ENCODE measurements at regions not wholly inside any gene's neighbourhood (a gene's known extent, or its start where the extent isn't known, plus 50 kb on each side); places are given as distances from the start of the nearest gene placed in this dataset.
"Not testable (repeated sequence)": the region's sequence is repeated elsewhere in the genome, so short reads cannot be mapped to it uniquely, and the experiment has no call there.

DNA sequence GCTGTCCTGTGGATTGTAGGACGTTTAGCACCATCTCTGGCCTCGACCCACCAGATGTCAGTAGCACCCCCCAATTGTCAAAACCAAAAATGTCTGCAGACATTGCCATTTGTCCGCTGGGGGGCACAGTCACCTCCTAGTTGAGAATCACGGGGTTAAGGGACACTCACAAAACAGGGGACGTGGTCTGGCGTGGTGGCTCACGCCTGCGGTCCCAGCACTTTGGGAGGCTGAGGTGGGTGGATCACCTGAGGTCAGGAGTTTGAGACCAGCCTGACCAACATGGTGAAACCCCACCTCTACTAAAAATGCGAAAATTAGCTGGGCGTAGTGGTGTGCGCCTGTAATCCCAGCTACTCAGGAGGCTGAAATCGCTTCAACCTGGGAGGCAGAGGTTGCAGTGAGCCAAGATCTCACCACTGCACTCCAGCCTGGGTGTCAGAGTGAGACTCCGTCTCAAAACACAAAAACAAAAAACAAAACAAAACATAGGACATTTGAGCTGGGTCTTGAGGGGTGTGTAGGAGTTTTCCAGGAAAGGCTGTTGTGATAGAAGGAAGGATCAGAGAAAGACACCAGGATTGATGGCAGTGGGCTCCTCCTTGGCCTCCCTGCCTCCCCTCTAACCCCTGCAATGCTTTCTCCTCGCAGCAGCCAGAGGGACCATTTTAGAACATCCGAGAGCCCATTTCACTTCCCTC lies 171.8 kb upstream of the GSE1 start:
- DNase-seq (ENCODE audit: low read depth in 3 of 3): no peak

DNA sequence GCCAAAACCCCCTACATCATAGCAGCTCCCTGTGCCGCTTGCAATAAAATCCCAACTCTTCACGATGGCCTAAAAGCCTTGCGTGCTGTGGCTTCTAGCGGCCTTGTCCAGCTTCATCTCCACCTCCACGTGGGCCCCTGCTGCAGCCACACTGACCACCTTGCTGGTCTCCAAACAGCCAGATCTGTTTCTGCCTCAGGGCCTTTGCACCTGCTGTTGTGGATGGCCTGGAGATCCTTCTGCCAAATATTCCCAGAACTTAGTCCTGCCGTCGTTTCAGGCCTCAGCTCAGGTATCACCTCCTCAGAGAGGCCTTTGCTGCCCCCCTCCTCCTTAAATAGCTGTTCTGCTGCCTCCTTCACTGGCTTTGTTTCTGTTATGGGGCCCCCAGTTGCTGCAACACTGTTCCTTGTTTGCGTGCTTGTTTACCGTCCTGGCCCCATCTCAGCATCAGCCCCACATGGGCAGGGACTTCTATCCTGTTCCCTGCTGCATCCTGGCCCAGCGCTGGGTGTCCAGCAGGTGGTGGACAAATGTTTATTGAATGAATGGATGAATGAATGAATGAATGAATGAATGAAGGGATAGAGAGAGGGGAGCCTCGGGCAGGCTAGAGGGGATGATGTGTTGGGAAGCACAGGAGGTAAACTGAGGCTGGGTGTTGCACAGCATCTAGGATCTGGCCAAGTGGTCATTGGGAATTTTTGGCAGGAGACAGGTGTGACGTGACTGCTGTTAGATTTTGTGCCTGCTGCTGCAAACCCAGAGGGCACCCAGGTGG lies 171.0 kb upstream of the GSE1 start:
- no peak for DNase-seq (ENCODE audit: low read depth in 3 of 3)

- no peak for DNase-seq (ENCODE audit: low read depth in 3 of 3)
Observed at GRCh38 chr16:85443116-85443515, 170.0 kb upstream of the GSE1 start.

DNA sequence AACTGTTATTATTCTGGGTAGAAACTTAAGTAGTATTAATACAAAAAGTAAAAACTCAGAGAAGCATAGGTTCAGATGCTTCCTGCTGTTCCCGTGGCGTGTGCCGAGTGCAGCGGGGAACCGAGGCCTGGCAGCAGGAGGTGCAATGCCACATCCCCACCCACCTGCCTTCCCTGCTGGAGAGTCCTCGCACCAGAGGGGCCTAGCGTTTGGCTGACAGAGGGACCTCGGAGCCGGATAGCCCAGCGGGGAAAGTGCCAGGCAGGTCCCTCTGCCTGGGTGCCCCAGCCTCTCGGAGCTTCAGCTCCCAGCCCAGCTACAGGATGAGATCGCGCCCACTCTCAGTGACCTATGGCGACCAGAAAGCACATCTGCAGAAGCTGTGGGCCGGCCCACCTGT lies 169.6 kb upstream of the GSE1 start:
- DNase-seq (ENCODE audit: low read depth in 3 of 3): no peak

GRCh38 chr16:85445064-85445778 lies 167.9 kb upstream of the GSE1 start:
- DNase-seq (ENCODE audit: low read depth in 3 of 3): no peak

DNA sequence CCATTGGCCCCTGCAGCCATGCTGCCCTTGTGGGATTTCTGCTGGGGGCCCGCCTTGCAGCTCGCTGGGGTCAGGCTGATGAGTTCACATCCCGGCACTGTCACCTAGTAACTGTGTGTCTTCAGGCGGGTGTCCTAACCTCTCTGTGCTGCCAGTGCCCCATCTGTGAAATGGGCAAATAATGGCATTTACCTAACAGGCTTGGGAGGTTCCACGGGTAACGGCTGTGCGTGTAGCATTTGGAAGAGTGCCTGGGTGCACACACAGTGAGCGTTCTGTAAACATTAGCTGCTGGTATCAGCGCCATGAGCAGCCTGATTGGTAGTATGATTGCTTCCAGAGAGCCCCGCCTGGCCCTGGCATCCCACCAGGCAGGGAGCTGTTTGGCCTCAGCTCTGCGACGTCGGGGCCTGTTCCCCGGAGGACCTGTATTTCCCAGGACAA lies 167.3 kb upstream of the GSE1 start:
- no peak for DNase-seq (ENCODE audit: low read depth in 3 of 3)

GRCh38 chr16:85446951-85447692 lies 166.0 kb upstream of the GSE1 start:
- no peak for DNase-seq (ENCODE audit: low read depth in 3 of 3)

DNA sequence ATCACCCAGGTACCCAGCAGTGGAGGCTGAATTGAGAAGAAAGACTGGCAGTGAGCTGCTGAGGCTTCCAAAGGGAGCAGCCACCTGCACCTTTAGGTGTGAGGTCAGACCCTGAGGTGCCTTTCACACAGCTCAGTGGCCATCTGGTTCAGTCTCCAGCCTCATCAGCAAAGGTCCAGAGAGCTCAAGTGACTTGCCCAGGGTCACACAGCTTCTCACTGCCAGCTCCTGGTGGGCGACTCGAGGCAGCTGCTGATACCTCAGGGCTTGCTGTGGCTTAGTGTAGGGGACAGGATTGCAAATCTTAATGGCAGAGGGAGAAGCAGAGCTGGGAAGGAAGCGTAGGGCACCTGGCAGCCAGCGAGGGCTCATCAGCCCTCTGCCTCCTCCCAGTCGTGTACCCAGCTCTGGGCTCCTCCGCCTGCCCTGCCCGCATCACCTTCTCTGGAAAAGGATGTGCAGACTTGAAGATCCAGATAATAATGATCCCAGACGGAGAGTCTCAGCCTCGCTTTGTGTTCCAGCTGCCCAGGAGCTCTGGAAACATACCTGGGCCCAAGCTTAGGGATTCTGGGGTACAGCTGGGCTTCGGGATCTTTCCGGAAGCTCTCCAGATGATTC lies 165.3 kb upstream of the GSE1 start:
- DNase-seq (ENCODE audit: low read depth in 3 of 3): no peak

- DNase-seq (ENCODE audit: low read depth in 3 of 3): peak in 1 of 3 experiments; percentile 6
Observed at GRCh38 chr16:85448557-85449190, 164.4 kb upstream of the GSE1 start.

DNA sequence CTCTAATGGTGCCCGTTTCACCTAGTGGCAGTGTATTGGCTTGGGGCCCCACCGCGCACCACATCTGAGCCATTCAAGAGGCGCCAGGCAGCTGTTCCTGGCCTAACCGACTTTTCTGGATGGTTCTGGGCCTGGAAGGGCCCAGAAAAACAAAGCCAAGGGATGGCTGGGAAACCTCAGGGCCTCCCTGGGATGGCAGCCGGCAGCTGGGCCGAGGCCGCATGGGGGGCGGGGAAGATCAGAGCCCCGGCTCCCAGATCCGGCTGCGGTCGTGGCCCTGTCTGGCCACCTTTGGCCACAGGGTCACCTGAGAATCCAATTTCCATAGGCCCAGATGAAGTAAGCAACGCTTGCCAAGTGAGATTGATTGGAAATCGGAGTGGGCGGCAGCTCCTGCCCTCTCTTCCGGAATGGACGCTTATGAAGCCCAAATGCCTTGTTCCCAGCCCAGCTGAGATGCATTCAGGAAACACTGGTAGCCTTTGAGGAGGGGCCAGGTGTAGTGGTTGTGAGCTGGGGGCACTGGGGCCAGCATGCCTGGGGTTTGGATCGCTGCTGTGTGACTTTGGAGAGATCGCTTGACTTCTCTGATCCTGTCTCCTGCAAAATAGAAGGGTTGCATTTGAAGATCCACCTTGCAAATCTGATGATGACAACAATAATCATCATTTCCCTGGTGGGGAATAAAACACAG lies 163.8 kb upstream of the GSE1 start:
- DNase-seq (ENCODE audit: low read depth in 3 of 3): no peak

- DNase-seq (ENCODE audit: low read depth in 3 of 3): no peak
Observed at GRCh38 chr16:85449885-85450245, 163.3 kb upstream of the GSE1 start.

- DNase-seq (ENCODE audit: low read depth in 3 of 3): not testable (repeated sequence)
Observed at GRCh38 chr16:85451142-85451541, 162.0 kb upstream of the GSE1 start.

DNA sequence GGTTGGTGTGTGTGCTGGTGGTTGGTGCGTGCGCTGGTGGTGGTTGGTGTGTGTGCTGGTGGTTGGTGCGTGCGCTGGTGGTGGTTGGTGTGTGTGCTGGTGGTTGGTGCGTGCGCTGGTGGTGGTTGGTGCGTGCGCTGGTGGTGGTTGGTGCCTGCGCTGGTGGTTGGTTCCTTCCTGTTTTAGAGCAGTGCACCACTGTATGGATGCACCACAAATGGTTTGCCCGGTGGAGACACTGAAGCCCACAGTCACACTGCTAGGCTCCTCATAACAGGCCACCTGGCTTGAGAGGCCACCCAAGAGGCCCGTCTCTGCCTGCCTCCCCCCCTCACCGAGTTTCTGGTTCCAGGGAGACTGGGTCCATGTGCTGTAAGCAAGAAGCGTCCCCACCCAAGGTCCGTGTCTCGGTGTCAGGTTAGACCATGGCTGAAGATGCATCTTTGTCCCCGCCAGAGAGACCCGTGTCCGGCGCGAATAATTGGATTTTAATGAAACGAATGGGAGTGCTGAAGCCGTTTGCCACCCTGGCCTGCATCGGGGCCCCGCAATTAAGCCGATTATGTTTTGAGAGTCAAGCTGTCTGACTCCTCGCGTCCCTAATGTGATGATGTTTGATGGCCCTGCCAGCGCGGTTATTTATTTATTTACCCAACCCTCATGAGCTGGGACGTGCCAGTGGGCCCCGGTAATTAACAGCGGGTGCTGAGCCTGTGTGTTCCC lies 161.3 kb upstream of the GSE1 start:
- no peak for DNase-seq (ENCODE audit: low read depth in 3 of 3)

- DNase-seq (ENCODE audit: low read depth in 3 of 3): no peak
Observed at GRCh38 chr16:85452364-85453193, 160.5 kb upstream of the GSE1 start.

DNA sequence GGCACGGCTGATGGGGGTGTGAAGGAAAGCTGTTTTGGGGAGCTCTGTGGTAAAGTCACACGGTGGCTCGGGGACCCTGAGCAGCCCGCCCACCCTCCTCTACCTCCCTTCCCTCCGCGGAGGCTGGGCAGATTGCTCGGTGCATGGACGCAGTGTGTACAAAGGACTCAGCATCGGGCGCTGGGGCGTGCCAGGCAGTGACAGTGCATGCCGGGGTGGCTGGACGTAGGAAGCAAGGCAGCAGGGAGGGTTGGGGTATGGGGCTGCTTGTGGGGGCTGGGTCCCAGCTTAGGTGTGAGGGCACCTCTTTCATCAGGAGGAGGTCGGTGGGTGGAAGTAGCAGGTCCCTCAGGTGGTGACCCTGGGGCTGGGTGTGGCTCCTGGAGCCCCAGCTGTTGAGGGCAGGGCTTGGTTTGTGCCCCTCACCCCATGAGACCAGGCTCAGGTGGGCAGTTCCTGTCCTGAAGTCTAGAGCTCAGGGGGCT lies 159.9 kb upstream of the GSE1 start:
- DNase-seq (ENCODE audit: low read depth in 3 of 3): no peak

- DNase-seq (ENCODE audit: low read depth in 3 of 3): no peak
Observed at GRCh38 chr16:85453703-85454102, 159.4 kb upstream of the GSE1 start.

DNA sequence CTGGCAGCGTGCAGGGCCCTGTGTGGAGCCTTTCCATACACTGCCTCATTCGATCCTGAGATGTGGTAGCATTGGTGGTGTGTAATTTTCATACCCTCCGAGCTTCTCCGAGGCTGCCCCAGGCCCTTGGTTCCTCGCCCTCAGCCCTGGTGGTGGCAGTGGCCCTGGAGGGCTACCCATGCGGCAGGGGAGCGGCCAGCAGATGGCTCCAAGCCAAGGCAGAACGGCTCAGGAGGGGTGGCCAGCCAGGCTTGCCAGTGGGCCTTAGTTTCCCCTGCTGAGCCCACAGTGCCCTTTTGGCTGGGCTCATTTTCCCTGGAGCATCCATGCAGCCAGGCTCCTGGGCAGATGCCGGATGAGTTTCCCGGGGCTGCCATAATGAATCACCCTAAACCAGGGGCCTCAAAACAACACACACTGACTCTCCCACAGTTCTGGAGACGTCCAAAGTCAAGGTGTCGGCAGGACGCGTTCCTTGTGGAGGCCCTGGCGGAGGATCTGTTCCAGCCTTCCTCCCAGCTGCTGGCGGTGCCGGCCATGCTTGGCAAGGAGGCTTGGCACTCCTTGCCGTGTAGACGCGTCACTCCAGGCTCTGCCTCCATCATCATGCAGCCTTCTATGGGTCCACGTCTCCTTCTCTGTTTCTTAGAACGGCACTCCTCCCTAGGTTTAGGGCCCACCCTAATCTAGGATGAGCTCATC lies 158.8 kb upstream of the GSE1 start:
- DNase-seq (ENCODE audit: low read depth in 3 of 3): no peak

DNA sequence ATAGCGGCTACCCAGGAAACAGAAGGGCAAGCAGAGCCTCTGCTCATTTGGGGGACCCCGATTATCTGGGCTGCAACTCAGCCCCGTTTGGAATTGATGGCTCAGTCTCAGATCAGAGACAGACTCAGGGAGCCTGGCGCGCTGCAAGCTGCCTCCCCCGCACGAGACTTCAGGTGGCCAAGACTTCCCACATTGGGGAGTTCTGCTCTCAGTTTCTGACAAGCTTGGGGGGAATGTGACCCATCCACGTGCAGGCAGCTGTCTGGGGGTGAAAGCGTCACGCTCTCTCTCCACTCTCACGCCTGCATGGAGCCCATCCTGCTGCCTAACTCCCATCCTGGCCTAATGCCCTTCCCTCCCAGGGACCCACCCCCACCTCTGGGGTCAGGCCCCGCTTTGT lies 157.6 kb upstream of the GSE1 start:
- no peak for DNase-seq (ENCODE audit: low read depth in 3 of 3)

Measured in stimulated activated CD4-positive, alpha-beta T cell treated with anti-CD3 and anti-CD28 coated beads, TNF-alpha, amount 100 ng/mL, for 4 hours (primary cell).